ENCODE measurements at regions not wholly inside any gene's neighbourhood (a gene's known extent, or its start where the extent isn't known, plus 50 kb on each side); places are given as distances from the start of the nearest gene placed in this dataset.

GRCh38 chr12:67807814-67808213 is 159.3 kb downstream of the DYRK2 start:
- H3K36me3 ChIP-seq (ENCODE audit: control insufficient read depth, insufficient read depth, low read length), result no peaks in the 10 kb centered on the region
- peaks cover 19% of the 10 kb centered on the region for H3K4me1 ChIP-seq (ENCODE audit: control insufficient read depth, insufficient read depth, low read length, poor library complexity, severe bottlenecking)
- no peaks in the 10 kb centered on the region for H3K9me3 ChIP-seq (ENCODE audit: control insufficient read depth, low read length)
- no peak overlapping the region for H3K27ac ChIP-seq (ENCODE audit: insufficient read depth, low read length, poor library complexity, severe bottlenecking)
- DNase-seq, result no peak
- H3K27me3 ChIP-seq (replicated peaks; ENCODE audit: control insufficient read depth, insufficient read depth, low read length, poor library complexity, severe bottlenecking), result no peaks in the 10 kb centered on the region
- no peak overlapping the region for H3K4me3 ChIP-seq (ENCODE audit: insufficient read depth, low read depth, low read length, poor library complexity, severe bottlenecking)

- H3K27me3 ChIP-seq (replicated peaks; ENCODE audit: control insufficient read depth, insufficient read depth, low read length, poor library complexity, severe bottlenecking), result no peaks in the 10 kb centered on the region
- no peaks in the 10 kb centered on the region for H3K4me1 ChIP-seq (ENCODE audit: control insufficient read depth, insufficient read depth, low read length, poor library complexity, severe bottlenecking)
- no peak overlapping the region for H3K4me3 ChIP-seq (ENCODE audit: insufficient read depth, low read depth, low read length, poor library complexity, severe bottlenecking)
- no peaks in the 10 kb centered on the region for H3K9me3 ChIP-seq (ENCODE audit: control insufficient read depth, low read length)
- H3K36me3 ChIP-seq (ENCODE audit: control insufficient read depth, insufficient read depth, low read length), result no peaks in the 10 kb centered on the region
- H3K27ac ChIP-seq (ENCODE audit: insufficient read depth, low read length, poor library complexity, severe bottlenecking), result no peak overlapping the region
- DNase-seq, result no peak
Measured at GRCh38 chr12:67810166-67810565, 161.6 kb downstream of the DYRK2 start.

- Histone ChIP-seq H3K9me3 (ENCODE audit: control insufficient read depth, low read length) (no peaks in the 10 kb centered on the region), H3K27me3 (replicated peaks; ENCODE audit: control insufficient read depth, insufficient read depth, low read length, poor library complexity, severe bottlenecking) (no peaks in the 10 kb centered on the region), H3K36me3 (ENCODE audit: control insufficient read depth, insufficient read depth, low read length) (no peaks in the 10 kb centered on the region), H3K4me3 (ENCODE audit: insufficient read depth, low read depth, low read length, poor library complexity, severe bottlenecking) (no peak overlapping the region), H3K27ac (ENCODE audit: insufficient read depth, low read length, poor library complexity, severe bottlenecking) (no peak overlapping the region), H3K4me1 (ENCODE audit: control insufficient read depth, insufficient read depth, low read length, poor library complexity, severe bottlenecking) (no peaks in the 10 kb centered on the region)
- no peak for DNase-seq
Measured at GRCh38 chr12:67811437-67812361, 163.2 kb downstream of the DYRK2 start.

- Histone ChIP-seq H3K27me3 (replicated peaks; ENCODE audit: control insufficient read depth, insufficient read depth, low read length, poor library complexity, severe bottlenecking) (no peaks in the 10 kb centered on the region), H3K27ac (ENCODE audit: insufficient read depth, low read length, poor library complexity, severe bottlenecking) (no peak overlapping the region), H3K4me3 (ENCODE audit: insufficient read depth, low read depth, low read length, poor library complexity, severe bottlenecking) (no peak overlapping the region), H3K4me1 (ENCODE audit: control insufficient read depth, insufficient read depth, low read length, poor library complexity, severe bottlenecking) (no peaks in the 10 kb centered on the region), H3K36me3 (ENCODE audit: control insufficient read depth, insufficient read depth, low read length) (no peaks in the 10 kb centered on the region), H3K9me3 (ENCODE audit: control insufficient read depth, low read length) (no peaks in the 10 kb centered on the region)
- no peak for DNase-seq
Measured at GRCh38 chr12:67813456-67813904, 164.9 kb downstream of the DYRK2 start.

- no peak for DNase-seq
- no peak overlapping the region for H3K4me3 ChIP-seq (ENCODE audit: insufficient read depth, low read depth, low read length, poor library complexity, severe bottlenecking)
- H3K27me3 ChIP-seq (replicated peaks; ENCODE audit: control insufficient read depth, insufficient read depth, low read length, poor library complexity, severe bottlenecking), result no peaks in the 10 kb centered on the region
- H3K36me3 ChIP-seq (ENCODE audit: control insufficient read depth, insufficient read depth, low read length), result no peaks in the 10 kb centered on the region
- H3K9me3 ChIP-seq (ENCODE audit: control insufficient read depth, low read length), result no peaks in the 10 kb centered on the region
- H3K27ac ChIP-seq (ENCODE audit: insufficient read depth, low read length, poor library complexity, severe bottlenecking), result no peak overlapping the region
- no peaks in the 10 kb centered on the region for H3K4me1 ChIP-seq (ENCODE audit: control insufficient read depth, insufficient read depth, low read length, poor library complexity, severe bottlenecking)
Measured at GRCh38 chr12:67816269-67816668, 167.7 kb downstream of the DYRK2 start.

- Histone ChIP-seq H3K27ac (ENCODE audit: insufficient read depth, low read length, poor library complexity, severe bottlenecking) (no peak overlapping the region), H3K9me3 (ENCODE audit: control insufficient read depth, low read length) (no peaks in the 10 kb centered on the region), H3K4me1 (ENCODE audit: control insufficient read depth, insufficient read depth, low read length, poor library complexity, severe bottlenecking) (no peaks in the 10 kb centered on the region), H3K4me3 (ENCODE audit: insufficient read depth, low read depth, low read length, poor library complexity, severe bottlenecking) (no peak overlapping the region), H3K27me3 (replicated peaks; ENCODE audit: control insufficient read depth, insufficient read depth, low read length, poor library complexity, severe bottlenecking) (no peaks in the 10 kb centered on the region), H3K36me3 (ENCODE audit: control insufficient read depth, insufficient read depth, low read length) (no peaks in the 10 kb centered on the region)
- no peak for DNase-seq
Measured at GRCh38 chr12:67818459-67818903, 169.9 kb downstream of the DYRK2 start.

- H3K4me1 ChIP-seq (ENCODE audit: control insufficient read depth, insufficient read depth, low read length, poor library complexity, severe bottlenecking), result no peaks in the 10 kb centered on the region
- H3K9me3 ChIP-seq (ENCODE audit: control insufficient read depth, low read length), result no peaks in the 10 kb centered on the region
- no peaks in the 10 kb centered on the region for H3K27me3 ChIP-seq (replicated peaks; ENCODE audit: control insufficient read depth, insufficient read depth, low read length, poor library complexity, severe bottlenecking)
- no peak for DNase-seq
- no peaks in the 10 kb centered on the region for H3K36me3 ChIP-seq (ENCODE audit: control insufficient read depth, insufficient read depth, low read length)
- no peak overlapping the region for H3K4me3 ChIP-seq (ENCODE audit: insufficient read depth, low read depth, low read length, poor library complexity, severe bottlenecking)
- no peak overlapping the region for H3K27ac ChIP-seq (ENCODE audit: insufficient read depth, low read length, poor library complexity, severe bottlenecking)
Measured at GRCh38 chr12:67819902-67820301, 169.3 kb upstream of the IFNG-AS1 start.

- Histone ChIP-seq H3K27me3 (replicated peaks; ENCODE audit: control insufficient read depth, insufficient read depth, low read length, poor library complexity, severe bottlenecking) (no peaks in the 10 kb centered on the region), H3K36me3 (ENCODE audit: control insufficient read depth, insufficient read depth, low read length) (no peaks in the 10 kb centered on the region), H3K9me3 (ENCODE audit: control insufficient read depth, low read length) (no peaks in the 10 kb centered on the region), H3K4me3 (ENCODE audit: insufficient read depth, low read depth, low read length, poor library complexity, severe bottlenecking) (no peak overlapping the region), H3K4me1 (ENCODE audit: control insufficient read depth, insufficient read depth, low read length, poor library complexity, severe bottlenecking) (no peaks in the 10 kb centered on the region), H3K27ac (ENCODE audit: insufficient read depth, low read length, poor library complexity, severe bottlenecking) (no peak overlapping the region)
- no peak for DNase-seq
Measured at GRCh38 chr12:67820694-67821093, 168.6 kb upstream of the IFNG-AS1 start.

GRCh38 chr12:67822826-67823225 is 166.4 kb upstream of the IFNG-AS1 start:
- H3K27ac ChIP-seq (ENCODE audit: insufficient read depth, low read length, poor library complexity, severe bottlenecking), result no peak overlapping the region
- no peak for DNase-seq

GRCh38 chr12:67826148-67826547 is 163.1 kb upstream of the IFNG-AS1 start:
- Histone ChIP-seq H3K27me3 (replicated peaks; ENCODE audit: control insufficient read depth, insufficient read depth, low read length, poor library complexity, severe bottlenecking) (no peaks in the 10 kb centered on the region), H3K9me3 (ENCODE audit: control insufficient read depth, low read length) (no peaks in the 10 kb centered on the region), H3K27ac (ENCODE audit: insufficient read depth, low read length, poor library complexity, severe bottlenecking) (no peak overlapping the region), H3K36me3 (ENCODE audit: control insufficient read depth, insufficient read depth, low read length) (no peaks in the 10 kb centered on the region), H3K4me3 (ENCODE audit: insufficient read depth, low read depth, low read length, poor library complexity, severe bottlenecking) (no peak overlapping the region), H3K4me1 (ENCODE audit: control insufficient read depth, insufficient read depth, low read length, poor library complexity, severe bottlenecking) (peaks cover 5% of the 10 kb centered on the region)
- no peak for DNase-seq

More at GRCh38 chr12:67822826-67823225, 166.4 kb upstream of the IFNG-AS1 start:
- no peak overlapping the region for H3K4me3 ChIP-seq (ENCODE audit: insufficient read depth, low read depth, low read length, poor library complexity, severe bottlenecking)
- H3K9me3 ChIP-seq (ENCODE audit: control insufficient read depth, low read length), result no peaks in the 10 kb centered on the region
- H3K4me1 ChIP-seq (ENCODE audit: control insufficient read depth, insufficient read depth, low read length, poor library complexity, severe bottlenecking), result no peaks in the 10 kb centered on the region
- no peaks in the 10 kb centered on the region for H3K27me3 ChIP-seq (replicated peaks; ENCODE audit: control insufficient read depth, insufficient read depth, low read length, poor library complexity, severe bottlenecking)
- no peaks in the 10 kb centered on the region for H3K36me3 ChIP-seq (ENCODE audit: control insufficient read depth, insufficient read depth, low read length)

Data from effector memory CD4-positive, alpha-beta T cell (primary cell).